NOMO-1 treated with DMSO at 0.1 percent for 48 hours (cell line): ENCODE measurements at regions not wholly inside any gene's neighbourhood (a gene's known extent, or its start where the extent isn't known, plus 50 kb on each side); places are given as distances from the start of the nearest gene placed in this dataset.
"Not testable (repeated sequence)": the region's sequence is repeated elsewhere in the genome, so short reads cannot be mapped to it uniquely, and the experiment has no call there.

Source experiments
- DNase-seq: peaks from one replicate; lab custom pipeline; 2025; ENCODE audit not compliant: unreplicated experiment; lab: John Stamatoyannopoulos, UW

- peak; percentile 21 for DNase-seq
These were observed 150.5 kb upstream of the VKORC1L1 start for GRCh38 chr7:65722361-65722792.

DNA sequence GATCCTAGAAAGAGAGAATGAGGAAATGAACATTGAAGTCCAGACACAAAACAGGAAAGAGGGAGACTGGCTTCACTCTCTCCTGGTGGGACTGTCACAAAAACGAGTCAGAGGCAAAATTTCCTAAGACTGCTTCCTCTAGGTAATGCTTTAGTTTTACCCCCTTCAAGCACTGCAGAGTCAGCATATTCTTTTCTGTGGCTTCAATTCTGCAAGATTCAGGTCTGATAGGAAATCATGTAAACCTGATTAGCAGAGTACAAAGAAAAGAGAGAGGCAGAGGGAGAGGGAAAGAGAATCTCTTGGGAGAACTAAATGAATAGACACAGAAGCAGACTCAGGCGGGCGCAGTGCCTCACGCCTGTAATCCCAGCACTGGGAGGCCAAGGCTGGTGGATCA, 145.7 kb upstream of the VKORC1L1 start:
- DNase-seq: not testable (repeated sequence)

GRCh38 chr7:65731129-65731528, 141.7 kb upstream of the VKORC1L1 start:
- DNase-seq: no peak

GRCh38 chr7:65731562-65732035, 141.3 kb upstream of the VKORC1L1 start:
- no peak for DNase-seq

DNA sequence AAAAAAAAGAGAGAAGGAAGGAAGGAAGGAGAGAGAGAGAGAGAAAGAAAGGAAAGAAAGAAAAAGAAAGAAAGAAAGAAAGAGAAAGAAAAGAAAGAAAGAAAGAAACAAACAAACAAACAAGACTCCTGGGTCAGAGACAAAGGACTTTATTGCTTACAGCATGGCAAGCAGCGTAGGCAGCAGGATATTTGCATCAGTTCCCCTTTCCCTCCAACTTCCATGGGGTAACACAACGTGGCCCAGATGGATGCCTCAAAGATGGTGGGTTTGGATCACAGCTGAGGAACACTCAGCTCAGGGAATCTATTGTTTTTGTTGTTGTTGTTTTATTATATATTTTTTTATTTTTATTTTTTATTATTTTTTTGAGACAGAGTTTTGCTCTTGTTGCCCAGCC, 128.5 kb upstream of the VKORC1L1 start:
- no peak for DNase-seq

DNA sequence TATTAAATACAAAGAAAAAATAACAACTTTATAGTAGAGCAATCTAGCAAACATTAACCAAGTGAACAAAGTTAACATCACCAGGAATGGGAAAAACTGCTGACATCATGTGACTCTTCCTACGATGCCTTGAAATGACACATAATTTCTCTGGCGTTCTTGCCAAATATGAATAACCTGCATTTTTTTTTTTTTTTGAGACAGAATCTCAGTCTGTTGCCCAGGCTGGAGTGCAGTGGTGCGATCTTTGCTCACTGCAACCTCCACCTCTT, 126.5 kb upstream of the VKORC1L1 start:
- DNase-seq: no peak

GRCh38 chr7:65749039-65749438, 123.8 kb upstream of the VKORC1L1 start:
- no peak for DNase-seq

DNA sequence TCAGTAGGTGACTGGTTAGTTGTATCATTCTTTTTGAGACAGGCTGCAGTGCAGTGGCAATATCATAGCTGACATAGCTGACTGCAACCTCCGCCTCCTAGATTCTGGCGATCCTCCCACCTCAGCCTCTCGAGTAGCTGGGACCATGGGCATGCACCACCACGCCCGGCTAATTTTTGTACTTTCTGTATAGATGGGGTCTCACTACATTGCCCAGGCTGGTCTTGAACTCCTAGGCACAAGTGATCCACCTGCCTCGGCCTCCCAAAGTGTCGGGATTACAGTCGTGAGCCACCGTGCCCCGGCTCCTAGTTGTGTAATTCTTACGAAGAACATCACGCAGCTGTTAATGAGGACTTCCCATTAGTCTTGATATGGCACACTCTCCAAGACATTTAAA, 123.4 kb upstream of the VKORC1L1 start:
- DNase-seq: no peak

DNA sequence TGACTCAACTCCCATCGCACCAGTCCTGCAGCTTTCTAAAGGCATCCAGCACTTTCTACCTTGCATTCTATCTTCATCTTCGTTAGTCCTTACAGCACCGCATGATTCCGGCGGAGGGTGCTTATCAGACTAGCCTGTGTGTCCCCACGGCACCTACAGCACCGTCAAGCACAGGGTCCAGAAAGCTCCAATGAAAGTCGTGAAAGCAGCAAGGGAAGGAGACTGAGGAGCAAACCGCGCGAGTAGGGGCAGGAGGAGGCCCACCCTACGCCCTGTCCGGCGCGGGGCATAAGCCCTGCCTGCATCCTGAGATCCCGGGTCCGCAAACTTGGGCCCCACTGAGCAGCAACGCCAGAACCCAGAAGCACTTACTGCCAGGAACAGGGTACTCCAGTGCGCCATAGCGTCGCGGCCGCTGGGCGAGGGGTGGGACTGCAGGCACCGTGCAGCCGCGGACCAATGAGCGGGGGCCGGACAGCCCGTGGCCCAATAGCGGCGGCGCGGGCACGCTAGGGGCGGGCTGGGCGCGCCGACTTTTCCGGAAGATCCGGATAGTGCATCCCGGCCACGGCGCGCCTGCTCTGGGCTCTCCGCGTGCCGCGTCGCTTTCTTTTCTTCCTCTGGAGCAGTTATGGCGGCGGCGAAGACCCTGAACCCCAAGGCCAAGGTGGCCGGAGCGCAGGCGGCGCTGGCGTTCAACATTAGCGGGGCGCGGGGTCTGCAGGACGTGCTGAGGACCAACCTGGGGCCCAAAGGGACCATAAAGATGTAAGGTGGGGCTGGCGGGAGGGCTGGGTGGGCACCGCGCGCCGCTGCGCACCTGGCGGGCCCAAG, 122.1 kb upstream of the VKORC1L1 start:
- DNase-seq: peak; percentile 90

DNA sequence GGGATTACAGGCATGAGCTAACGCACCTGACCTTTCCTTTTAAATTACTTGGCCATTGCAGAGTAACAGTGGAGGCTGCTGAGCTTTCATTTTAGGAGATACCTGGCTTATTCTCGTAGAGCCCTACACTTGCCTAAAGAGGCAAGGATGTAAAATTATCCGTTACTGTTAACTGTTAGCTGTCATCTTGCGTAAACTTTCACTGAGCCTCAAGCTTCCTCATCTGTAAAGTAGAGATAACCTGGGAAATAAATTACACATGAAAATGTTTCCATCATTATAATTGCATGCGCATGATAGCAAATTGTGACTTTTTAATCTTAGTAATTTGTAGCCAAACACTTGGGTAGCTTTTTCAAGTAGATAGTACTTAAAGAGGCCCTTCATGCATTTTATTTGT, 118.8 kb upstream of the VKORC1L1 start:
- peak; percentile 48 for DNase-seq

- not testable (repeated sequence) for DNase-seq
These were observed 113.9 kb upstream of the VKORC1L1 start for GRCh38 chr7:65758991-65759390.

GRCh38 chr7:65762712-65763111, 110.2 kb upstream of the VKORC1L1 start:
- not testable (repeated sequence) for DNase-seq

- not testable (repeated sequence) for DNase-seq
These were observed 109.8 kb upstream of the VKORC1L1 start for GRCh38 chr7:65763114-65763513.

DNA sequence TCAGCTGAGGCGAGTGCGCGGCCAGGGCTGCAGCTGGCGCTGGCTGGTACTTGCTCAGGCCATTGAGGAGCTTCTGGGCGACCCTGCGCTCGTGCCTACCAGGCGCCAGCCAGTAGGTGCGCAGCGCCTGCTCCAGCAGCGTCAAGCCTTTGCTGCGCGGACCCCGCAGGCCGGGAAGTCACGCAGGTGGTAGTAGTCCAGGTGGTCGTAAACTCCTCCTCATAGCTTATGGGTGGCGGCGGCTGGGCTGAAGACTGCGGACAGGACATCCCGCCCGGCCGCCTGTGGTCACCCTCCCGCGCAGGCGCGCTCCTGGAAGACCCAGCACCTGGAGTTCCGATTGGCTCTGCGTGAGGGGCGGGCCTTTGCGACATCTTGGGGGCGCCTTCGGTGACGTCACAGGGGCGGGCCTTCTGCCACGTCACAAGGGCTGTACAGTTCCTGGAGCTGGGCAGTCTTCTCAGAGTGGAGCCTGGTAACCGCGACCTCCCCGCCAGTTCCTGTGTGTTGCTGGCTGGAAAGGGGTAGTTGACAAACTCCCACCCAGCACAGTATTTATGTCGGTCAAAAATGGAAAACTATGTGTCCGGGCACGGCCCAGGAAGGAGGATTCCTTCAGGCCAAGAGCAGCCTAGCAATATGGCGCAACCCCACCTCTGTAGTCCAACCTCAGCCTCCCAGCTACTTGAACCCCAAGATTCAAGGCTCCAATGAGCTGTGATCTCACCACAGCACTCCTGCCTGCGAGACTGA, 102.2 kb upstream of the VKORC1L1 start:
- DNase-seq: peak; percentile 79

DNA sequence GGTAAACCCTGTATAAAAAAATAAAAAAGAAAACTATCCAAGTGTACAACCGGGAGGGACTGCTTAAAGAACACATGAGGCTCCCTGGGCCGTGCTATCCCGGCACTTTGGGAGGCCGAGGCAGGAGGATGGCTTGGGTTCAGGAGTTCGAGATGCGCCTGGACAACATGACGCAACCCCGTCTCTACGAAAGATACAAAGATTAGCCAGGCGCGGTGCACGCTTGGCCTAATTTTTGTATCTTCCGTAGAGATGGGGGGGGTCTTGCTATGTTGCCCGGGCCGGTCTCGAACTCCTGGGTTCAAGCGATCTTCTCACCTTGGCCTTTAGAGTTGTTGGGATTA, 101.7 kb upstream of the VKORC1L1 start:
- DNase-seq: not testable (repeated sequence)

- DNase-seq: not testable (repeated sequence)
These were observed 96.2 kb upstream of the VKORC1L1 start for GRCh38 chr7:65776677-65777076.

DNA sequence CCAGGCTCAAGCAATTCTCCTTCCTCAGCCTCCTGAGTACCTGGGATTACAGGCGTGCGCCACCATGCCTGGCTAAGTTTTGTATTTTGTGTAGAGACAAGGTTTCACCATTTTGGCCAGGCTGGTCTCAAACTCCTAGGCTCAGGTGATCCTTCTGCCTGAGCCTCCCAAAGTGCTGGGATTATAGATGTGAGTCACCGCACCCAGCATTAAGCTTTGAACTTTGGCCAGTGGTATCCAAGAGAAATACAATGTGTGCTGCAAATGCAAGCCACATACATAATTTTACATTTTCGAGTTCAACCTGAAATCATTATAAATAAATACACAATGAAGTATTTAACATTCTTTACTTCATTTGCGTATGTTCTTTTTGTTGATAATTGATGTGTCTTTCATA, 82.9 kb upstream of the VKORC1L1 start:
- not testable (repeated sequence) for DNase-seq

DNA sequence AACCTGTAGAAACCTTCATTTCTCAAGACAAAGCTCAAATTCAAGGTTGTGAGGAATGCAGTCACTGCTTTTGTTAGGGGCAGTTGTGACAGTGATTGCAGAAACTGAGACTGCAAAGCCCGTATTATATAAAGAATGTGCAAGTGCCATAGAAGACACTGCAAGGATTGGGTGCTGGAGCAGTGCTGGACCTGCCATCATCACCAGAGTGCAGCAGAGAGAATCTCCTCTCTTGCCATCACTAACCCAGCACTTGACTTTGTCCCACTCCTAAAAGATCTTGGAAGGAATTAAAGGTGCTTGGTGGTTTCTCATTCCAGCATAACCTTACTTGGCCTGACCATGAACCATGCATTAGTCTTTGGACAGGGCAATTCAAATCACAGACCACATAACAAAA, 81.1 kb upstream of the VKORC1L1 start:
- DNase-seq: not testable (repeated sequence)

GRCh38 chr7:65792726-65793125, 80.1 kb upstream of the VKORC1L1 start:
- not testable (repeated sequence) for DNase-seq

- not testable (repeated sequence) for DNase-seq
These were observed 78.0 kb upstream of the VKORC1L1 start for GRCh38 chr7:65794671-65795391.

GRCh38 chr7:65795392-65795716, 77.5 kb upstream of the VKORC1L1 start:
- not testable (repeated sequence) for DNase-seq

DNA sequence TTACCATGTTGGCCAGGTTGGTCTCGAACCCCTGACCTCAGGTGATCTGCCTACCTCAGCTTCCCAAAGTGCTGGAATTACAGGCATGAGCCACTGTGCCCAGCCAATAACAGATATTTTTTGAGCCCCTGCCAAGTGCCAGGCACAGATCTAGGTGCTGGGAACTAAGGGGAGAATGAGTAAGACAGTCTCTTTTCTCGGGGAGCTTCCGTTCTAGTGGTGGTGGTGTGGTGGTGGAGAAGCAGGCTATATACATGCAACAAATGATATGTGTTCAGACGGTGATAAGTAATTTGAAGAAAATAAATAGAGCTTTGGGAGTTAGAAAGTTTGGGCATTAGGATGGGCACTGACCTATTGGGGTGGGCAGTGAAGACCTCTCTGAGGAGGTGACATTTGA, 76.7 kb upstream of the VKORC1L1 start:
- no peak for DNase-seq
